OCI-LY3 (cell line): ENCODE measurements at regions not wholly inside any gene's neighbourhood (a gene's known extent, or its start where the extent isn't known, plus 50 kb on each side); places are given as distances from the start of the nearest gene placed in this dataset.

ENCODE experiments used
- CTCF ChIP-seq: fragments of 200-600, 300-600 bp; sonication (generic); IDR thresholded peaks from 2 replicates; pipeline ENCODE4 v1.5.1; 2014; ENCODE audit warnings: antibody characterized with exemption, low read length, low read depth
- EZH2phosphoT487 ChIP-seq: fragments of 200-600 bp; shearing (Covaris generic); IDR thresholded peaks from 2 replicates; pipeline ENCODE4 v1.6.1; 2018; ENCODE audit warnings: antibody characterized with exemption, mixed run types, low read depth

GRCh38 chr6:114939630-114940029 lies 596.8 kb upstream of the HS3ST5 start:
- TF ChIP-seq CTCF (no peak), EZH2phosphoT487 (no peak)
